GM19025 (cell line): ENCODE measurements at regions not wholly inside any gene's neighbourhood (a gene's known extent, or its start where the extent isn't known, plus 50 kb on each side); places are given as distances from the start of the nearest gene placed in this dataset.

Experiments
- ATAC-seq: cut with Tn5 transposase; IDR thresholded peaks from one replicate; pipeline ENCODE4 v1.9.1; 2021; ENCODE audit warnings: mild to moderate bottlenecking, low read depth, moderate library complexity; ENCODE audit not compliant: unreplicated experiment

GRCh38 chr1:217228689-217229088 is 402.2 kb downstream of the GPATCH2 start:
- ATAC-seq: no peak

- ATAC-seq: no peak
These were observed 406.7 kb downstream of the GPATCH2 start for GRCh38 chr1:217224201-217224600.

DNA sequence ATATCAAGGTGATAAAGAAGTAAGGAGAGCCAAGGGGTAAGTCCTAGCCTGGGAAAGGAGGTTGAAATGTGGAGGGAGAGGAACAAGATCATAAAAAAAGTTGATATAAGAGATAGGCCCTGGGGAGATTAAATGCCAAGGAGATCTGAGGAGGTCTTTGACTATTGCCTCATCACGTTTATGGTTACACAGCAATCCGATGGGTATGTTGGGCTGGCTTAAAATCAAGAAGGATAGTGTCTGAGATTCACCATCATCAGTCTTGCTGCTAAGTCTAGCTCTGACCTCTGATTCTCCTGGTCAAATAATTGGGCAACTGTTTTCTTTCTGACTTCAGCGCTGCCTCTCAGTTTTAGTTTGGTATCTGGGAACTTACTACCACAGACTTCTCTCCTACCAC is 416.3 kb downstream of the GPATCH2 start:
- ATAC-seq: no peak

- ATAC-seq: no peak
These were observed 419.4 kb downstream of the GPATCH2 start for GRCh38 chr1:217211486-217211885.

- ATAC-seq: no peak
These were observed 425.3 kb downstream of the GPATCH2 start for GRCh38 chr1:217205578-217205977.

GRCh38 chr1:217196616-217197015 is 434.3 kb downstream of the GPATCH2 start:
- ATAC-seq: no peak

GRCh38 chr1:217193151-217193550 is 437.7 kb downstream of the GPATCH2 start:
- no peak for ATAC-seq

GRCh38 chr1:217191441-217191840 is 439.4 kb downstream of the GPATCH2 start:
- ATAC-seq: no peak

DNA sequence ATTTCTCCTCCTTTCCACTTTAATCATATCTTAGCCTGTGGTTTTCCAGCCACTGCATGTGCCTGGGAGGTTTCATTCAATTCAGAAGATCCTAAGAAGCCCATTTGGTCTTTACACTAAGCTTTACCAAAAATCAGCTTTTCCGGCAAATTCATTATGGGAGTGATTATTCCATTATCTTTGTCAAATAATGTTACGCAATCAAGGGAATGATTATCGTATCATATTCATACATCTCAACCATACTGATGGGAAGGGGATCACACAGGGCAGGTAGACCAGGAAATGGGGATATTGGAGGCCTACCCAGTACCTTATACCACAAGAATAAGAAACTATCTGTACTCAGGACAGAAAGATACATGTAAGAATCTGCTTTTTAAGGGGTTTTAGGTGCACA is 440.5 kb downstream of the GPATCH2 start:
- ATAC-seq: no peak

DNA sequence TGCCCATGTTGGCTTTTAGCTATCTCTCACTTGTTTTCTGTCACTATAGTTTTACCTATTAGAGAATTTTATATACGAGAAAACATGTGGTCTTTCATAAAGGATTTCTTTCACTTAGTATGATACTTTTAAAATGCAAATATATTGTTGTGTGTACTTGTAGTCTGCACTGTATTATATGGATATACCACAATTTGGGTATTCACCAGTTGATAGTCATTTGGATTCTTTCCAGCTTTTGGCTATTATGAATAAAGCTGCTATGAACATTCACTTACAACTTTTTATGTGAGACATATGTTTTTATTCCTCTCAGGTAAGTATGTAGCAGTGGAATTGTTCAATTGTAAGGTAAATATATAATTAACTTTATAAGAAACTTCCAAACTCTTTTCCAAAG is 441.5 kb downstream of the GPATCH2 start:
- no peak for ATAC-seq

DNA sequence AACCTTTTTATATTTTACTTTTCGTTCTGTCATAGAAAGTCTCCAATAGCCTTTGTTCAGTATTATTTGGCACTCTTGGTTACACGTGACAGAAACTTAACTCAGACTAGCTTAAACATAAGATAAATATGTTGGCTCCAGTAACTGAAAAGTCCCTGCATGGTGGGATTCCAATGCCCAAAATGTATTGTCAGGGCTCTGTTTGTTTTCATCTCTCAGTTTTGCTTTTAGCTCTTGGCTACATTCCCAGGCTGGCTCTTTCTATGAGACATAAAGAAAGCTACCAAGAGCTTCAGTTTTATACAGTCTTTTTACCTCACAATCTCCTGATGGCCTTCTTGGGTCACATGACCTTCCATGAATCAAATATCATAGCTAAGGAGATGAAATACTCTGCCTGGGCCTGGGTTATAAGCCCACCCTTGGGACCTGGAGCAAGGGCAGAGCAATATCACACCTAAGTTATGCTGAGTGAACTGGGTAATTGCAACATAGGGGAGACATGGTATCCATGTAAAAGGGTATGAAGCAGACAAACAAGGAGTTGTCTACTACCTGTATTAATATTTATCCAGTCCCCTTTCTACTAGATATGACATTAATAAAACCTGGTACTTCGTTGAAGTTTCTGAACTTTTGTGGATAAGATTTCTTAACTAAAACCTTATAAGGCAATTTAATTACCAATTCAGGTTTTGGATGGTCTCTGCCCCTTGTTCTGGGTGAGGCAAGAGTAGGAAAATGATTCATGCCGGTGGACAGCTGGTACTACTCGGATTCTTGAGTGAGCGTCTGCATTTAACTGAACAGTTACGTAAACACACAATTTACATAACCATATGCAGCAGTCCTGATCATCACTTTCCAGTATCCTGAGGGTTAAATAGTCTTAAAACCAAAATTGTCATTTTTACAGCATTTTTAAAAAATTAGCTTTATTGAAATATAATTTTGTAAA is 442.3 kb downstream of the GPATCH2 start:
- ATAC-seq: no peak

- ATAC-seq: no peak
These were observed 444.2 kb downstream of the GPATCH2 start for GRCh38 chr1:217186664-217187063.

GRCh38 chr1:217184854-217185253 is 446.0 kb downstream of the GPATCH2 start:
- no peak for ATAC-seq

DNA sequence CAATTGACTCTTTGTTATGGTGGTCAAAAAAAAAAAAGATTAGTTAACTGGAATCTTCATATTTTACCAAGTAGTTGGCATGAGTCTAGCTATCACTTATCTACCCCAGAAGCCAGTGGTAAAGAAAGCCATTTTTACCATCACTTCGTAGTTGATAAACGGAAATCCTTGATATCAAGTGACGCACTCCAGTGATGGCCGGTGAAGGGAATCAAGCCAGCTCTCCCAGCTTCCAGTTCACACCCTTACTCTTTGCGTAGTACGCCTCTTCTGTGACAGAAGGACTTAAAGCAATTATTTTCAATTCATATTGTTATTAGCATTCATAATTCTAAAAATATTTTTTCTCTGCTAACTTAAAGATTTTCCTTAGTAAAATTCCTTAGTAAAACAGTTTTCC is 447.9 kb downstream of the GPATCH2 start:
- ATAC-seq: no peak

DNA sequence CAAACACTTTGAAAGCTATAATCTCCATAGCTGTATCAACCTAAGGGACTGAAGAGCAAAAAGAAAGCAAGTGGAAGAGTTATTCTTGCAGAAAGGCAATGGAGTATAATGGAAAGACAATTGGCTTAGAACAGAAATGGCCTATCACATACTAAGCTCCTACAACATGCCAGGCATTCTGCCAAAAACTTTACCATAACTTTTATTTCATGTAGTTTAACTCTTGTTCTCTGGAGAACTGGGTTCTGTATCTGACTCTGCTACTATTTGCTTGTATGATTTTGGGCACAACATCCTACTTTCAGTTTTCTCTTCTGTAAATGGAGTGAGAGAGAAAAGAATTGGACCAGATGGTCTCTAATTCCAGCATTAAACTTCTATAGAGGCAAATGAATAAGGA is 449.1 kb downstream of the GPATCH2 start:
- ATAC-seq: no peak

DNA sequence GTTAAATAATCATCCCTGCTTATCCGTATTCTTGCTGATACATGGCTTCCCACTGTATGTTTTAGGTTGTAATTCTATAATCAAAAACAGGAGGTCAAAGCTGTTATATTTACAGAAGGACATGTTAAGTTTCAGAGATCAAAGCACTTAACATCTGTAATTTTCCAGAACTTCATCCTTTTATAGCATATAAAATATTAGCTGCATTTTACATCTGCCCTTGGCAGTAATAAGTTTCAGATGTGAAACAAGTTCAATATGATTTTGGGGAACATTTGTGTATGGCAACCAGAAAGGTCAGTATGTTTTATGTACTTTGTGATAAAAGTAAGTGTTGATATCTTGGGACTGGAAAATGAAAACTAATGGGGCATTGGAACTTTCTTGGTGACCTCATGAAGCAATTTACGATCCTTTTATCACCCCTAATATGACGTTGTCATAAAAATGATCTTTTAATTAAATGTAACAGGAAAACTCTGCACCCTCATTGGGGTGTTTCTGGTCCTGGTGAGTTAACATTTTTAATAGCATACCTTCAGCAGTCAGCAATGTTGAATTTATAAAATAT is 449.6 kb downstream of the GPATCH2 start:
- ATAC-seq: no peak

DNA sequence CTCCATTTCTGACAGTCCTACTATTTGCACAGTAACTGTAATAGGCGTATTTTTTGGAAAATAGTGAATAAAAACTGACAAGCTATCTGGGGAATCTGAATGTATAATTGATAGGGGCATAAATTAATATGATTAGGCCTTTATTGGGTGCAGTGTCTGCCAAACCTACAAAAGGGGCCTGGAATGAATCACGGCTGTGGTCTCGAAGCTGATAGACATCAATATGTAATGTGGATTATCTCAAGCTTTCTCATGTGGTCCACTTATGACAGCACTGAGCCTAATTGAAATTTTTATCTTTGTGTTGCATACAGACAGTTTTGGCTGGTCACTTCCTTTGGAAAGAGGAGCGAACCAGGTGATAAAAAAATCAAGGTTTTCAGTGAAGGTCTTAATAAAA is 450.4 kb downstream of the GPATCH2 start:
- ATAC-seq: no peak

DNA sequence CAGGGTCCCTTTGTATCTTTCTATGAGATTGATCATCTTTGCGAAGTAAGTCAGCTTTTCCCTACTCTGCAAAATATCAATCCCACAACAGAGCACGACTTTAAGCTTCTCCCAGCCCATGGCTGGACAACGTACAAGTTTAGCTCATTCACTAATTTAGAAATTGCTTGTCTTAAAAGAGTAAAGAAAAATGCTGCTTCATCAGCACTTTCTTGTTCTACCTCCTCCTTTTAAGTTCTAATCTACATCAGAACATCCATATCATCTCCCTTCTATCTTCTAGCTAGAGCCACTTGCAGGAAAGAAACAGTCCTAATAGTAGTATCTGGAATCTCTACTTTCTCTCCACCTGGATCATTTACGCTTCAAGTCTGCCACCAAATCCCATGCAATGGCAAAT is 441.2 kb upstream of the ESRRG start:
- ATAC-seq: no peak

GRCh38 chr1:217153361-217153760 is 430.1 kb upstream of the ESRRG start:
- ATAC-seq: no peak

DNA sequence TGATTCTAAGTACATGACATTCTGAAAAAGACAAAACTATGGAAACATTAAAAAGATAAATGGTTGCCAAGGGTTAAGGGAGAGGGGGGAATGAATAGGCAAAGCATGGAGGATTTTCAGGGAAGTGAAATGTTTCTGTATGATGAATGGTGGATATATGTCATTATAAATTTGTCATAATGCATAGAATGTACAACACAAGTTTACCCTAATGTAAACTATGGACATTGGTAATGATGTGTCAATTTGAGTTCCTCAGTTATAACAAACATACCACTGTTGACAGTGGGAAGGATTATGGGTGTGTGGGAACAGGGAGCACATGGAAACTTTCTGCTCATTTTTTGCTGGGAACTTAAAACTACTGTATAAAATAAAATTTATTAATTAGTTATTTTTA is 427.1 kb upstream of the ESRRG start:
- ATAC-seq: no peak

GRCh38 chr1:217149791-217150190 is 426.6 kb upstream of the ESRRG start:
- ATAC-seq: no peak

DNA sequence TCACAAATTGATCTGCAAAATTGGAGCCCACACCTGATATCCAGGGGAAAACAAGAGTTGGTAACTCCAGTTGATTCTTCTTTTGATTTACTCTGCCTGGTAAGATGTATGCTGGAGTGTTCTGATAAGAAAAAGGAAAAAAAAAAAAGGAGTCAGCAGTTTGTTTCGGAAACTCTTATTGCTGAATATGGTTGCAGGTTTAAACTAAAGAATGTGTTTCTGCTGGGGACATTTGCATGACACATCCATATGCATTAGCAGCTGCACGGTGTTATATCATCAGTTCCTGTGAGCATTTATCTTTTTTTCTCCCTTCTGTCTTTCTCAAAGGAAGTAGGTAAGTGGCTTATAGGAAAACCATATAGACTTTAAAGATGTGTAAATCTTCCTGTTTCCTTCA is 418.5 kb upstream of the ESRRG start:
- no peak for ATAC-seq
